HG03457 (cell line): ENCODE measurements at regions not wholly inside any gene's neighbourhood (a gene's known extent, or its start where the extent isn't known, plus 50 kb on each side); places are given as distances from the start of the nearest gene placed in this dataset.

ENCODE experiments used
- ATAC-seq: cut with Tn5 transposase; IDR thresholded peaks from one replicate; pipeline ENCODE4 v1.9.1; 2021; ENCODE audit warnings: moderate number of reproducible peaks; ENCODE audit not compliant: unreplicated experiment

GRCh38 chr3:83092521-83093221, 1331.2 kb upstream of the GBE1 start:
- ATAC-seq: no peak

GRCh38 chr3:83076041-83076440, 1314.6 kb upstream of the GBE1 start:
- no peak for ATAC-seq

GRCh38 chr3:83074485-83074884, 1313.0 kb upstream of the GBE1 start:
- no peak for ATAC-seq

GRCh38 chr3:83065851-83066460, 1304.5 kb upstream of the GBE1 start:
- ATAC-seq: no peak

- no peak for ATAC-seq
These were observed 1302.0 kb upstream of the GBE1 start for GRCh38 chr3:83063446-83063845.

GRCh38 chr3:83048556-83048955, 1287.1 kb upstream of the GBE1 start:
- no peak for ATAC-seq

GRCh38 chr3:83039422-83039821, 1278.0 kb upstream of the GBE1 start:
- ATAC-seq: no peak

- ATAC-seq: no peak
These were observed 1274.2 kb upstream of the GBE1 start for GRCh38 chr3:83035704-83036010.

- ATAC-seq: no peak
These were observed 1273.6 kb upstream of the GBE1 start for GRCh38 chr3:83034806-83035703.

GRCh38 chr3:83033133-83033532, 1271.7 kb upstream of the GBE1 start:
- ATAC-seq: no peak

GRCh38 chr3:83023086-83023485, 1261.6 kb upstream of the GBE1 start:
- no peak for ATAC-seq

GRCh38 chr3:83011481-83011880, 1250.0 kb upstream of the GBE1 start:
- no peak for ATAC-seq

GRCh38 chr3:83003917-83004316, 1242.5 kb upstream of the GBE1 start:
- no peak for ATAC-seq

- no peak for ATAC-seq
These were observed 1241.5 kb upstream of the GBE1 start for GRCh38 chr3:83002869-83003445.

- no peak for ATAC-seq
These were observed 1238.3 kb upstream of the GBE1 start for GRCh38 chr3:82999777-83000176.

GRCh38 chr3:82978368-82978767, 1216.9 kb upstream of the GBE1 start:
- ATAC-seq: no peak

GRCh38 chr3:82977871-82978270, 1216.4 kb upstream of the GBE1 start:
- no peak for ATAC-seq

- no peak for ATAC-seq
These were observed 1212.3 kb upstream of the GBE1 start for GRCh38 chr3:82973791-82974190.

GRCh38 chr3:82960379-82960778, 1198.9 kb upstream of the GBE1 start:
- ATAC-seq: no peak

- no peak for ATAC-seq
These were observed 1196.3 kb upstream of the GBE1 start for GRCh38 chr3:82957696-82958095.

GRCh38 chr3:82957079-82957478, 1195.6 kb upstream of the GBE1 start:
- ATAC-seq: no peak

- ATAC-seq: no peak
These were observed 1193.0 kb upstream of the GBE1 start for GRCh38 chr3:82954486-82954885.
